SKM-1 treated with dmso at 0.1 percent for 144 hours (cell line): ENCODE measurements at regions not wholly inside any gene's neighbourhood (a gene's known extent, or its start where the extent isn't known, plus 50 kb on each side); places are given as distances from the start of the nearest gene placed in this dataset.

Experiments
- DNase-seq: peaks from one replicate; lab custom pipeline; 2025; ENCODE audit not compliant: unreplicated experiment; lab: John Stamatoyannopoulos, UW

GRCh38 chr3:168604767-168605166 is 509.0 kb upstream of the GOLIM4 start:
- no peak for DNase-seq

GRCh38 chr3:168598250-168598649 is 502.5 kb upstream of the GOLIM4 start:
- DNase-seq, result no peak

DNA sequence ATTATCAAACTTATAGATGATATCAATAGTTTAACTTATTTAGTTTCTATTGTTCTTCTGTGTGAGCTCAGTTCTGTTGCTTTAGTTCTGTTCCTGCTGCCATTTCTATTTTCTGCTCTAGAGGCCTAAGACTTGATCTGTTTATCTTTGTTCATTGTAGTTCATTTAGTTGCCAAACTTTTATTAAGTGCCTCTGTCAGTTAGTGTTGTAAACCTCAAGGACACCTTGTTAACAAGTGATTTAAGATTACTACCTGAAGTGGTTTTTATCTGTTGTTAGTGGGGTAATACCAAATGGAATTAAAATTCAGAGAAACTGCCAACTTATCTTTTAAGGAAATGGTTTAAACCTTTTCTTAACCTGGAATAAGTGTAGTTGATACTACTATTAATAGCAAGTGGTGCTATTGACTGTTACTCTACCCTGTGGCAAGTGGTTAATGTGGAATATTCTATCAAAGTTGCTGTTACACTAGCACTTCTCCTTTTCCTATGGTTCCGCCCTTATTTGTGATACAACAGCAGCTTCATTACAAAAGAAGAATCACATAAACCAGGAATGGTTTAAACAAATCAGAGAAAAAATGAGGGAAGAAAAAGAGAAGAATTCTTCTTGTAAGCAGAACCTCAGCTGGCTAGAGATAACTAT is 500.6 kb upstream of the GOLIM4 start:
- no peak for DNase-seq

DNA sequence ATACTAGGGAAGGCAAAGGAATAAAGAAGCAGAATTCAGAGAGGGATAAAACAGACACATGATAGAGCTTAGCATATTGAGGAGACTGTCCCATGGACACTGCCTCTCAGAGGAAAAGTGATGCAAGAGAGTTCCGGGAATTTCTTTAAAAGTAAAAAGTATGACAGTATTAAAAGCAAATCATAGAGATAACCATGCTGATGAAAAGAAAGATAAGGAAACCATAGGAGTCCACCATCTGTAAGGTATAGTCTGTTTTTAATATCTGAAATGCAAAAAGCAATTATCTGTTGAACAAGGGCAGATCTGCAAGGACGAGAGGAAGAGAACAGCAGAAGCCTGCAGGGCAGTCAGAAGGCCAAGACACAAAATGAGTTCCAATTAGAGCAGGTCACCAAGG is 495.9 kb upstream of the GOLIM4 start:
- no peak for DNase-seq

- DNase-seq, result no peak
Measured at GRCh38 chr3:168589376-168589775, 493.7 kb upstream of the GOLIM4 start.

- no peak for DNase-seq
Measured at GRCh38 chr3:168585544-168585943, 489.8 kb upstream of the GOLIM4 start.

DNA sequence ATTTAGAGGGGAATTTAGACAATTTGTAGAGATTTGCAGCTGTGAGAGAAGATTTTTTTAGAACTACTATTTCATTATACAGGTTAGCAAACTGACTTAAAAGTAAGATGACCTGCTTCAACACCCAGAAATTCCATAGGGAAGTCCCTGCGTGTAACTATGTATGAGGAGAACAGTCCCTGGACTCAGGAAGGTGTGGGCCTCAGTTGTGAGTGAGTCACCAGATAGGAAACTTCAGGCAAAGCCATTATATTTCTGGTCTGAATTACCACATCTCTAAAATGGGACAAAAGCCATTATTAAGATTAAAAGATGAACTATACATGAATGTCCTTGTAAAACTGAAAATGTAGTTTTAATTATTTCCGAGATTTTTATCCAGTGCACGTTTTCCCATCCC is 488.3 kb upstream of the GOLIM4 start:
- no peak for DNase-seq

- no peak for DNase-seq
Measured at GRCh38 chr3:168582503-168582902, 486.8 kb upstream of the GOLIM4 start.

DNA sequence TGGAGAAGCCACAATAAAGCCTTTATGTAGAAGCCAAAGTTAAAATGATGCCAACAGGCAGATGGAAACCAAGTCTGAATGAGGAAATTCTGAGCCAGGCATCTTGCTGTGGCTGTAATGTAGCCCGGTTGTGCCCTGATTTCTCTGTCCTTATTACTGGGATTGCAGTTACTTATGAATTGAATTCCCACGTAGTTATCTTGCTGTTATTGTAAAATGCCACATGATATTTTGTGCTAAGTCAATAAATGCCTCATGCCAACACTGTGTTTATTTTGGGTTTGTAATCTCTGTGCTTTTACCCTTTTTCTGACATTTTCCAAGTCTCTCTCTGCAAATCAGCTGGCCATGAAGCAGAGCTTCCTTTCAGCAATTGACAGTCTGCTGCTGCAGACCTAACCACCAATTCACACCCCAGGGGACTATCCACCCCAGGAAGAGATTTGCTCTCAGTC is 486.1 kb upstream of the GOLIM4 start:
- no peak for DNase-seq

DNA sequence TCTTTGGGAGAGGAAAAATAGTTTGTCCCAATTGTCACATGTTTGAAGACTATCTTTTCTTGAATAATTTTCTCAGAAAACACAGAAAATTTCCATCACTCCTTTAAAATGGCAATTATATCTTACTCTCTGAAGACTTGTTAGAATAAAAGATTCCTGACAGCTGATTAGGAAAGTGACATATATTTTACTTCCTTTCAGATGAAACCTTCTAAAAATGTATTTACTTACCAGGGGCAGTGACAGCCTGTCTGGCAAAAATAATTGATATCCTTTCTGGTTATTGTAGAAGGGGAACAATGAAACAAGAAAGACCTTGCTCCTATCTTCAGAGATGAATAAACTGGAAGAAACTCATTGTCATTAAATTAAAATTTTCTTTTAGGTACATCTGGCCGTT is 483.3 kb upstream of the GOLIM4 start:
- no peak for DNase-seq

DNA sequence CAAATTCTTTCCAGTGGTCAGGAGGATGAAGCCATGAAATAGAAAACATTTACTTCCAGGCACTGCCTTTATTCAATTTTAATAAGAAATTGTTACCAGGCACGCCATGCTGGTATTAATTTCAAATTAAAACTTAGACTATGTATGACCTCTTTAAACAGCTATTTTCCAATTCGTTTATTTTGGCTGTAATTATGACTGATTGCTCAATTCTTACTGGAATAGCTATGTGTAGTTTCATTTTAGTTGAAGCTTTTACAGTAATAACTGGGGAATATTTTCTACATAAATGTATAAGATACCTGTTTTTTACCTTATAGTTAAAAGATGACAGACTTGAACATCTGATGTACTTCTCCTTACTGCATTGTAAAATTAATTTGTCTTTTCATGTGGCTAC is 480.0 kb upstream of the GOLIM4 start:
- no peak for DNase-seq

- no peak for DNase-seq
Measured at GRCh38 chr3:168574455-168575158, 478.9 kb upstream of the GOLIM4 start.

DNA sequence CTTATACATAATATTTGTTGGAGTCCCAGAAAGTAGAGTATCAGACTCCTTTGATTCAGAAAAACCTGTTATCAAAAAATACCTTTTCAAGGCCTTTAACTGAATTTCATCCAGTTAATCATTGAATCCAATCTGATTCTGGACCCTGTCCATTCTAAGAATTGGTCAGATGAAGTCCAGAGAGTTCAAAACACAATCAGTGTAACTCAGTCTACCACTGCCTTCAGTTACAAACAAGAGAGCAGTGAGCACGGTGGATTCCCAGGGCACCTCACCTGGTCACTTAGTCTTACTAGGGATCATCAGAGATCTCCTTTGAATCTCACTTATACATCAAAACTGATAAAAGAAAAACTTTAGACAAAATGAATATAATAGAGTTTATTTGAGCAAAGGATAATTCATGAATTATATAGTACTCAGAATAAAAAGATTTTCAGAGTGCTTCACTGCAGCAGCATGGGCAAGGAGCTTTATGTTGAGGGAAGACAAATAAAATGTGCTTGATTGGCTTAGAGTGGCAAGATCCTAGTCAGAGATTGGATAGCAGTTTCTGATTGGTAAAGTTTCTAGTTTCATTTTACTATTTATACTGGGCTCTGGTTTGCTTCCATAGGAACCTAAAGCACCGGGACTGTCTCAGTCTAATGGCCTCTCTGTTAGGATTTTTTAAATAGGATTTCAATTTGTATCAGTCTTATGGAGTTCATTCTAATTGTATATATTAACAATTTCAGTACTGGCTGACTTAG is 474.9 kb upstream of the GOLIM4 start:
- DNase-seq, result no peak

DNA sequence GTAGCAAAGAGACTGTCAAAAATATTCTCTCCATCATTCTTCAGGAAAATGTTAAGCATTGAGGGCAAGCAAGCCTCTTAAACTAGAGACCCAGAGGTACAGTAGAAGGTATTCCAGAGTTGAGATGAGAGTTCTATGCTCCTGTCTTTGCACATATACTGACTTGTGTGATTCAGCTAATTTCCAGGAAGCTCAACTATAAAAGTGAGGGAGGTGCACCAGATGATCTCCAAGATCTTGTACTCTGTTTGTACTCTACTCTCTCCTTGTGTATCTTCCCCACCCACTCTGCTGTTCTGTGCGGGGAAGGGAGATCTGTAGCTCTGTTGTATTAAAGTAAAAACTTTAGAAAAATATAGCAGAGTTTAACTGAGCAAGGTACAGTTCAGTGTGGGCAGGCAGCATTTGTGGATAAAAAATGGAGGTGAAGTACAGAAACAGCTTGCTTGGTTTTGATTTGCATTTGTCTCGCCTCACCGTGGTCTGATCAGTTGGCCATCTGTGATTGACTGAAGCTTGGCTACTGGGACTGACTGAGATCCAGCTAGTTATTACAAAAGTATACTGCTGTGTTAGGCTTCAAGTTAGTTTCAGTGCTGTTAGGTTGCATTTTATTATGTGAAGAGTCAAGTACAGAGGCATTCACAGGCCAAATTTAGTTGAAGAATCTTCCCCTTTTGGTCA is 463.1 kb upstream of the GOLIM4 start:
- no peak for DNase-seq

- DNase-seq, result no peak
Measured at GRCh38 chr3:168552251-168552650, 456.5 kb upstream of the GOLIM4 start.

GRCh38 chr3:168548719-168549118 is 453.0 kb upstream of the GOLIM4 start:
- DNase-seq, result no peak

GRCh38 chr3:168546707-168547106 is 451.0 kb upstream of the GOLIM4 start:
- no peak for DNase-seq

- DNase-seq, result no peak
Measured at GRCh38 chr3:168545591-168545990, 449.9 kb upstream of the GOLIM4 start.

DNA sequence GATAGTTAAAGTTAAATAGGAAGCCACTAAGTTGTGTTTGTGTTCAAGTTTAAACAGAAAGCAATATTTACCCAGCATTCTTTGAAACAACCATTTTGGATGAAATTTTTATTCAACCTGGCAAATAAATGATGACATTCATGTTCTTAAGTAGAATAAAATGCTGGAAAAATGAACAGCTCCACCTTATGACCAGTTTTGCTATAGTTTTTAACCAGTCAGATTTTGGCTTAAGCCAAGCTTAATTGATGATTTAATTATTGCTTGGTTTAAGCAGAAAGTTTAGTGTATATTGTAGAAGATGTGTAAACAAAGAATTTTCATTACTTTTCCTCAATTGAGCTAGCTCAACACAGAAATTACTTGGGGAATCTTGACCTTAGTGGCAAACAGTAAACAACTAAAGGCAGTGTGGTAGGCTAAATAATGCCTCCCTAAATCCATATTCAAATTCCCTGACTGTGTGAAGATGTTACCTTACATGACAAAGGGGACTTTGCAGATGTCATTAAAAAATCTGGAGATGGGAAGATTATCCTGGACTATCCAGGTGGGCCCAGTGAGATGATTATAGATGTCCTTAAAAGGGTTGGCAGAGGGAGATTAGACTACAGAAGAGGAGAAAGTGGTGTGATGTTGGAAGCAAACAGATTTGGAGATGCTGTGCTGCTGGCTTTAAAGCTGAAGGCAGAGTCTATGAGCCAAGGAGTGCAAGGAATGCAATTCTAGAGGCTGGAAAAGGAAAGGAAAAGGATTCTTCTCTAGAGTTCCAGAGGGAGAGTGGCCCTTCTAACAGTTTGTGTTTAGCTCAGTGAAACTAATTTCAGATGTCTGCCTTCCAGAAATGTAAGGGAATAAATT is 448.6 kb upstream of the GOLIM4 start:
- DNase-seq, result no peak

DNA sequence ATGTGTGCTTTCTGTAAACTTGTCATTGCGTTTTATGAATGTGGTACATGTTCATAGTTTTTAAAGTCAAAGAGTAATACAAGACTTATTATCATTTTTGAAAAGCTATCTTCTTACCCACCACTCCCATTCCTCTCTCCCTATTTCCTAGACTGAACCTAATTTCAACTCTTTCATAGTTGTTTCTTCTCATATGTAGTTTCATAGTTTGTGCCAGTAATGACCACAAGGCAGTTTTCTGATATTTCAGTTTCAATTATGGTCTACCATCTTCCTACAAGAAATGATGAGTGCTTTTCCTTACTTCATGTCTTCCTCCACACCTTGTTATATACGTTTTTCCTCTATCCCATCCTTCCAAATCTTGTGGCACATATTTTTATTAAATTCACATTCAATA is 445.0 kb upstream of the GOLIM4 start:
- DNase-seq, result no peak

GRCh38 chr3:168539909-168540308 is 444.2 kb upstream of the GOLIM4 start:
- no peak for DNase-seq
